22Rv1 (cell line): ENCODE measurements at regions not wholly inside any gene's neighbourhood (a gene's known extent, or its start where the extent isn't known, plus 50 kb on each side); places are given as distances from the start of the nearest gene placed in this dataset.
"Not testable (repeated sequence)": the region's sequence is repeated elsewhere in the genome, so short reads cannot be mapped to it uniquely, and the experiment has no call there.

ENCODE experiments used
- H3K27ac ChIP-seq: fragments of 450-650 bp; 2 replicates; pipeline ENCODE4 v1.5.1; 2017
- ZFX ChIP-seq: fragments of 450-650 bp; IDR thresholded peaks from 2 replicates; pipeline ENCODE4 v1.6.1; 2017; ENCODE audit warnings: antibody characterized with exemption, borderline replicate concordance
- TF ChIP-seq, protein P1 (sequence below): fragments of 450-650 bp; IDR thresholded peaks from 2 replicates; pipeline ENCODE4 v1.5.1; 2017; ENCODE audit warnings: mild to moderate bottlenecking

DNA sequence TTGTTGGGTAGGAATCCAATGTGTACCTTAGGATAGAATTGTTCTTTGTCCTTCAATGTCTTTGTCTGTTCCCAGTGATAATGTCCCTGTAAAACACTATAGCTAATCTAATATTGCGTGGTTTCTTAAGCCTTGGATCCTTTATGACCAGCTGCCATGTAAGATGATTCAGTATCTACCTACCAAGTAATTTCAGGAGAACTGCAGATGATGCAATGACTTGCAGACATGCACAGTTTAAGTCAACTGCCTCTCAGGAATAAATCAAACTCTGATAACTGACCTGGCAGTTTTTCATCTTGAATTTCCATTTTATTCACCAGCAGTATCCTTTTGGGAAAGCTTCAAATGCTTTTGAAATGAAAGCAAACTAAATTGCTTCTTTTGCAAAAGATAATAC lies 157.8 kb downstream of the TPBG start:
- TF ChIP-seq ZFX: no peak
- TF ChIP-seq, protein P1, sequence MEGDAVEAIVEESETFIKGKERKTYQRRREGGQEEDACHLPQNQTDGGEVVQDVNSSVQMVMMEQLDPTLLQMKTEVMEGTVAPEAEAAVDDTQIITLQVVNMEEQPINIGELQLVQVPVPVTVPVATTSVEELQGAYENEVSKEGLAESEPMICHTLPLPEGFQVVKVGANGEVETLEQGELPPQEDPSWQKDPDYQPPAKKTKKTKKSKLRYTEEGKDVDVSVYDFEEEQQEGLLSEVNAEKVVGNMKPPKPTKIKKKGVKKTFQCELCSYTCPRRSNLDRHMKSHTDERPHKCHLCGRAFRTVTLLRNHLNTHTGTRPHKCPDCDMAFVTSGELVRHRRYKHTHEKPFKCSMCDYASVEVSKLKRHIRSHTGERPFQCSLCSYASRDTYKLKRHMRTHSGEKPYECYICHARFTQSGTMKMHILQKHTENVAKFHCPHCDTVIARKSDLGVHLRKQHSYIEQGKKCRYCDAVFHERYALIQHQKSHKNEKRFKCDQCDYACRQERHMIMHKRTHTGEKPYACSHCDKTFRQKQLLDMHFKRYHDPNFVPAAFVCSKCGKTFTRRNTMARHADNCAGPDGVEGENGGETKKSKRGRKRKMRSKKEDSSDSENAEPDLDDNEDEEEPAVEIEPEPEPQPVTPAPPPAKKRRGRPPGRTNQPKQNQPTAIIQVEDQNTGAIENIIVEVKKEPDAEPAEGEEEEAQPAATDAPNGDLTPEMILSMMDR: no peak
- no peak overlapping the region for H3K27ac ChIP-seq

DNA sequence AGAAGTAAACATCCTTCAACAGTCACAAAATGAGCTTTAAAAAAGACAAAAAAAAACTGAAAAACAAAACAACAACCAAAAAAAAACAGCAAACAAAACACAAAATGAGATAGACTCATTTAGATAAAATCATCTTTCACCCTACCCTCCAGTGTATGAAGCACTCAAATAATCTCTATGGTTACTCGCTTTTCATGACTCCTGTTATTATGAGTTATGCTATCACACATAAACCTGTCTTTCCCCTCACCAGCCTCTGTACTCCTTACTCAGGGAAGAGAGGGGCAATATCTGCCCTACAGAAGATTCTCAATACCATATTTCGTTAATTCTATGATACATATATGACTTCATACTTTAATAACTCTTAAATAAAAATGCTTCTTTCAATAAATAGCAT lies 158.2 kb downstream of the TPBG start:
- H3K27ac ChIP-seq: no peak overlapping the region
- TF ChIP-seq, protein P1: no peak
- no peak for TF ChIP-seq ZFX

DNA sequence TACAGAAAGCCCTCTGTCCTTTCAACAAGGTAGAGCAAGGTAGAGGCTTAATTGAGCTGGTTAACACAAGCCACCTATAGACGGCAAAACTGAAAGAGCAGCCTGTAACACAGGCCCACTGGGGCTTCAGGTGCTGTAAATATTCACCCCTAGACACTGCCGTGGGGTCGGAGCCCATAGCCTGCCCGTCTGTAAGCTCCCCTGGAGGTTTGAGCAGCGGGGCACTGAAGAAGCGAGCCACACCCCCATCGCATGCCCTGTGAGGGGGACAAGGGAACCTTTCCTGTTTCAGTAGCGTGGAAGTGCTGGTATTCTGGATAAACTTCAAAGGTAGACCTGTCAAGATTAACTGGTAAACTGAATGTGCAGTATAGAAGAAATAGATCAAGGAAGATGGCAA lies 160.4 kb downstream of the TPBG start:
- TF ChIP-seq ZFX: no peak
- TF ChIP-seq, protein P1: no peak
- no peak overlapping the region for H3K27ac ChIP-seq

DNA sequence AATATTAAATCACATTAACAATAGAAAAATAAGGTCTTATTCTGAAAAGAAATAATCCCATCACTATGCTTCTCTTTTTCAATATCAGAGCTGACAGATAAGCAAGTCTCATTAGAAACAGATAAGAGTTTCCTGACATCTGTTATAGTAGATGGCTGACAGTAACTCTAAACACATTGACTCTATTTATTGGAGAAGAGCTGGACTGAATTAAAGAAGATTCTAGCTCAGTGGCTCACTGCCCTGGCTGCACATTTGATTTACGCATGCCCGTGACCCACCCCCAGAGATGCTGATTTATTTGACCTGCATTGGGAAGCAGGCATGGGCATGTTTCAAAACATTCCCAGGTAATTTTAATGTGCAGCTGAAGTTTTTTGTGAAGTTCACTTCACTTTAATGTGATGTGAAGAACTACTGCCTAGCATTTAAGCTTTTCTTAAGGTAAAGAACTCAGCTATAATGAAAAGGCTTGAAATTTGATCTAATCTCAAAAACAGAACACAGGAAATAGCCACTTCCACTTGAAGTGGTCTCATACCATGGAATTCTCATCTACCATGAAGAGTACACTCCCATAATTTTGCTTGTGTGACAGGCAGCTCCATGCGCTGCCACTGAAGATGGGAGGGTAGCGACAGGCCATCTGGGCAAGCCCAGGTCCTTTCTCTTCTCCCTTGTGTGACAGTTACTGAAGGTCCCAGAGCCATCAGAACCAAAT lies 162.3 kb downstream of the TPBG start:
- H3K27ac ChIP-seq: no peak overlapping the region
- TF ChIP-seq ZFX: no peak
- TF ChIP-seq, protein P1: no peak

DNA sequence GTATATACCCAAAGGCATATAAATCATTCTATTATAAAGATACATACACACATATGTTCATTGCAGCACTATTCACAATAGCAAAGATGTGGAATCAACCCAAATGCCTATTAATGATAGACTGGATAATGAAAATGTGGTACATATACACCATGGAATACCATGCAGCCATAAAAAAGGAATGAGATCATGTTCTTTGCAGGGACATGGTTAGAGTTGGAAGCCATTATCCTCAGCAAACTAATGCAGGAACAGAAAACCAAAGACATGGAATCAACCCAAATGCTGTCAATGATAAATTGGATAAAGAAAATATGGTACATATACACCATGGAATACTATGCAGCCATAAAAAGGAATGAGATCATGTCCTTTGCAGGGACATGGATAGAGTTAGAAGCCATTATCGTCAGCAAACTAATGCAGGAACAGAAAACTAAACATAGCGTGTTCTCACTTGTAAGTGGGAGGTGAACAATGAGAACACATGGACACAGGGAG lies 166.4 kb downstream of the TPBG start:
- H3K27ac ChIP-seq: not testable (repeated sequence)

DNA sequence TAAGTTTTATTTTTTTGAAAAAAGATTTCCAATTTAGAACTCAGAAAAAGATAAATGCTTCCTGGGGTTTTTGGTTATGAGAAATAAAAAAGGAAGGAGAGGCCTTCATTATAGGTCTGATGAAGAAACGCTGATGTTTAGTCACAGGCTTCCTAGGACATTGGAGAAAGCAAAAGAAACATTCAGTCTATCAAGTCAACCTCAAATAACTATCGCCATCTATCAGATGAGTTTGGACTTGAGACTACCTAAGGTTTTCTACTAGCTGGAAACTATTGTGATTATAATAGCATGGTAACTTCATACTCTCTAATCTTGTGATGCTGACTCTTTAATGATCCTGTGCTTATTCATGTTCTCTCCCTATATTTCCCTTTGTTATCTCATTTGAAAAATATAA lies 171.3 kb downstream of the TPBG start:
- TF ChIP-seq, protein P1: no peak
- no peak for TF ChIP-seq ZFX
- no peak overlapping the region for H3K27ac ChIP-seq

DNA sequence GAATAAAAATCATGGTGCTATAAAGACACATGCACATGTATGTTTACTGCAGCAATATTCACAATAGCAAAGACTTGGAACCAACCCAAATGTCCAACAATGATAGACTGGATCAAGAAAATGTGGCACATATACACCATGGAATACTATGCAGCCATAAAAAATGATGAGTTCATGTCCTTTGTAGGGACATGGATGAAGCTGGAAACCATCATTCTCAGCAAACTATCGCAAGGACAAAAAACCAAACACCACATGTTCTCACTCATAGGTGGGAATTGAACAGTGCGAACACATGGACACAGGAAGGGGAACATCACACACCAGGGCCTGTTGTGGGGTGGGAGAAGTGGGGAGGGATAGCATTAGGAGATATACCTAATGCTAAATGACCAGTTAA lies 185.9 kb downstream of the TPBG start:
- H3K27ac ChIP-seq: not testable (repeated sequence)

DNA sequence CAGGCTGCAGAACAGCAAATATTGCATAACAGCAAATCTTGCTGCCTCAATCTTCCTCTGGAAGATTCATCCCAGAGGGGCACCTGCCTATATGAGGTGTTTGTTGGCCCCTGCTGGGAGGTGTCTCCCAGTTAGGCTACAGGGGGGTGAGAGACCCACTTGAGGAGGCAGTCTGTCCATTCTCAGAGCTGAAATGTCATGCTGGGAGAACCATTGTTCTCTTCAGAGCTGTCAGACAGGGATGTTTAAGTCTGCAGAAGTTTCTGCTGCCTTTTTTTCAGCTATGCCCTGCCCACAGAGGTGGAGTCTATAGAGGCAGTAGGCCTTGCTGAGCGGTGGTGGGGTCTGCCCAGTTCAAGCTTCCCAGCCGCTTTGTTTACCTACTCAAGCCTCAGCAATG lies 187.7 kb downstream of the TPBG start:
- H3K27ac ChIP-seq: not testable (repeated sequence)

DNA sequence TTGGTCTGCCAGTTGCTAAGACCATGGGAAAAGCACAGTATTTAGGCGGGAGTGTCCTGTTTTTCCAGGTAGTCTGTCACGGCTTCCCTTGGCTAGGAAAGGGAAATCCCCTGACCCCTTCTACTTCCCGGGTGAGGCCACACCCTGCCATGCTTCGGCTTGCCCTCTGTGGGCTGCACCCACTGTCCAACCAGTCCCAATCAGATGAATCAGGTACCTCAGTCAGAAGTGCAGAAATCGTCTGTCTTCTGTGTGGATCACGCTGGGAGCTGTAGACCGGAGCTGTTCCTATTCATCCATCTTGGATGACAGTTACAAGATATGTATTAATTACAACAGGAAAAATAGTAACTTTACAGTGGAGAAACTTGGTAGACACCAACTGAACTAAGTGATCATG lies 188.2 kb downstream of the TPBG start:
- no peak overlapping the region for H3K27ac ChIP-seq
- TF ChIP-seq, protein P1: no peak
- no peak for TF ChIP-seq ZFX
